HK-2 (cell line): ENCODE measurements at regions not wholly inside any gene's neighbourhood (a gene's known extent, or its start where the extent isn't known, plus 50 kb on each side); places are given as distances from the start of the nearest gene placed in this dataset.

Source experiments
- DNase-seq: peaks from one replicate; pipeline ENCODE4 v3.0.0-alpha.2; 2018; ENCODE audit not compliant: unreplicated experiment

GRCh38 chr10:83252169-83252568 is 887.1 kb upstream of the GHITM start:
- DNase-seq, result no peak

DNA sequence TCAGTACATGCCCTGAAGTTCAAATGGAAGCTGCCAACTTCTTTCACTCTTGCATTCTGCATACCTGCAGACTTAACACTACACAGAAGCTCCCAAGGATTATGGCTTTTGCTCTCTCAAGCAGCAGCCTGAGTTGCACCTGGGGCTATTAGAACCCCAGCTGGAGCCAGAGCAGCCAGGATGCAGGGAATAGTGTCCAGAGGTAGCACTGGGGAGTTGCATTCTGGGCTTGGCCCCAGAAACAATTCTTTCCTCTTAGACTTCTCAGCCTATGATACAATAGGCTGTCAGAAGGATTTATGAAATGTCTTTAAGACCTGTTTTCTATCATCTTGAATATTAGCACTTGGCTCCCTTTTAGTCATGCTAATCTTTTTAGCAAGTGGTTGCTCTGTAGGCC is 886.7 kb upstream of the GHITM start:
- no peak for DNase-seq

DNA sequence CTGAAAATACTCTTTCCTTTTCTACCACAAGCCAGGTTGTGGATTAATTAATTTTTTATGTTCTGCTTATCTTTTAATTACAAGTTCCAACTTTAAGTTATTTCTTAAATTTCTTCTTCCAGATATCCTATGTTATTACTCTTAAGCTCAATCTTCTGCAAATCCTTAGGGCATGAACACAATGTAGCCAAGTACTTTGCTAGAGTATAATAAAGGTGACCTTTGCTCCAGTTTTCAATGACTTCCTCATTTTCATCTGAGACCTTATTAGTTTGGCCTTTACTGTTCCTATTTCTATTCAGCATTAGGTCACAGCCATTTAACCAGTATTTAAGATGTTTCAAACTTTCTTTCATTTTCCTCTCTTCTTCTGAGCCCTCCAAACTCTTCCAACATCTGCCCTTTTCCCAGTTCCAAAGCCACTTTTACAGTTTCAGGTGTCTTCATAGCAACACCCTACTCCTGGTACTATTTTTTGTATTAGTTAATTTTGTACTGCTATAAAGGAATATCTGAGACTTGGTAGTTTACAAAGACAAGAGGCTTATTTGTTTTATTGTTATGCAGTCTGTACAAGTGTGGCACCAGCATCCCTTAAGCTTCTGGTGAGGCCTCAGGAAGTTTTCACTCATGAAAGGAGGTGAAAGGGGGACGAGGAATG is 886.2 kb upstream of the GHITM start:
- DNase-seq, result no peak

- DNase-seq, result no peak
Observed at GRCh38 chr10:83254698-83255097, 884.6 kb upstream of the GHITM start.

DNA sequence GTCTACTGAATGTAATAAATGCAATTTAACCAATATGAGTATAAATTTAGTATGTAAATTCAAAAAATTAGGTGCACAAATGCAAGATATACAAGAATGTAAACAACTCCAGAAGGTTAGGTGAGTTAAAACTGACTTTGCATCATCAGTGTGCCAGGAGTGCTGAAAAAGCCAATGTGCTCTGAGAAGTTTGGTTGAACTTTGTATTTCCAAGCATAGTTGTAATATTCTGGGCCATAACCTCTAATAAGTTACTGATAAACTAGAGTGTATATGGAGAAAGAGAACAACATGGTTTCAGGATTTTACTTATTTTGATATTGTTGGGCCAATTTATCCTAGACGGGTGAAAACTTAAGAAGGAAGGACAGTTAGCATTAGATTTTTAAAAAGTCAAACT is 876.9 kb upstream of the GHITM start:
- no peak for DNase-seq

DNA sequence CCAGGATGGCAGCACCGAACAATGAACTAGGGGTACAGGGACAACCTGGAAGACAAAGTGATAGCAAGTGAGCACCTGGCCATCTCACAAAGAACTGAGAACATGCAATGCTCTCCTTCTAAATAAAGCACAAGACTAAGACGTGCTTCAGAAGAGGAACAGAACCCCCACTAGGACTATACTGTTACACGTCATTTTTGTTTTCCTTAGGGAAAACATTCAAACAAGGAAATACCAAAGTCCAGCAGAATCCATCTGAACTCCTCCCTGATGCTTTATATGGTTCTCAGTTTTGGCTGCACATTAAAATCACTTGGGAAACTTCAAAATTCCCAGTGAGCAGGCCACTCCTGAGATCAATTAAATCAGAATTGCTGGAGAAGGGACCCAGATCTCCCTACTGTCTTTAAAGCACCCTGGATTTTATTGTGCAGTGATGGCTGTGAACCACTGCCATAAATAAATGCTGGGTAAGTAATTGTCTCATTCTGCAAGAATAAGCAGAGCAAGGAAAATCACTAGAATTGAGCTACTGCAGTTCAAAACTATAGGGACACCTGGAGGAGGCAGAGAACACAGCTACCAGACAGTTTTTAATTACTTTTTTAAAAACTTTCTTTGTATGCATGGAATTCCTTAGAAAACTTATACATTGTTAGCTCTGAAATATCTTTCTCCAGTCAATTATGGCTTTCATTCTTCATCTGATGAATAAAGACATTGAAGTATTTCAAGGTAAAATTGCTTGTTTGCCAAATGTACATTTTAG is 866.5 kb upstream of the GHITM start:
- no peak for DNase-seq

GRCh38 chr10:83274088-83274487 is 865.2 kb upstream of the GHITM start:
- no peak for DNase-seq

DNA sequence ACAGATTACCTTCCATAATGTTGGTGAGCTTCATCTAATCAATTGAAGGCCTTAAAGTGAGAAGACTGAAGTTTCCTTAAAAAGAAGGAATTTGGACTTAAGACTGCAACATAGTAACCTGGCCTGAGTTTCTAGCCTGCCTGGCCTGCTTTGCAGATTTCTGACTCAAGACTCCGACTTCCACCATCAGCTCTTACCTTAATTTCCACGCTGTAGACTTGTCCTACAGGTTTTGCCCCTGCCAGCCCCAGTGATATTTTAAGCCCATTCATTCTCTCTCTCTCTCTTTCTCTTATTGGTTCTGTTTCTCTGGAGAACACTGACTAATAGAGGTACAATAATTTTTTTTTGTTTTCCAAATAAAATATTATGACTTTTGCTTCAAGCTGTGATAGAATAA is 862.3 kb upstream of the GHITM start:
- no peak for DNase-seq

GRCh38 chr10:83283151-83283550 is 856.2 kb upstream of the GHITM start:
- no peak for DNase-seq

DNA sequence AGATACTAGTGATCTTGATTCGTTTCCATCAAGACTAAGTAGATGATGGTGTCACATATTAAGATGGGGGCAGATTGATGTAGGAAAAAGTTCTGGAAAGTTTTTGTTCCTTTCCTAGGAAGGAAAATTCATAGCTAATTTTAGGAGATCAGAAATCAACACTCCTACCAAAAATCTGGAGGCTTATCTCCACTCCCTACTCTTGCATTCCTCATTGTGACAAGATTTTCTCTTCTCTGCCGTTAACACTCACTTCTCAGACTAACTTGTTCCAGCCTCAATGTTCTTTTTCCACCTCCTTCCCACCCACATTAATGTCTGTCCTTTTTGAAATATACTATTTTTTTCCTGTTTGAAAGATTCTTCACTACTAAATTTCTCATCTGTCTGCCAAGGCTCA is 851.9 kb upstream of the GHITM start:
- DNase-seq, result no peak

DNA sequence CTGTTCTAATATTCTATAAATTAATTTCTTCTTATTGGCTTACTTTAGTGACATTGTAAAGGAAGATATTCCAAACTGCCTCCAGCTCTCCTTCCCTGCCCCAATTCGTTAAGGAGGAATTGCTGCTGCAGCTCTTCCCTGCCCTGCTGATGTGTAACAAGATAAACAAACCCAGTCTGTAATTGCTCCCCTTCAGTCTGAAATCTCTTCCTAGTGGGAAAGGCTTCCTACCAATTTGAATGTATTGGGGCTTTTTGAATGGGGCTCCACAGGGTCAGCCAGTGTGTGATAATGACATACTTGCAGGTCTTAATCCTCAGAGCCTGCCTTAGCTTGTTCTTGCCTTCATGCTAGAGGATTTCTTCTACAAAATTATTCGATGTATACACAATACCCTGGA is 849.9 kb upstream of the GHITM start:
- no peak for DNase-seq

DNA sequence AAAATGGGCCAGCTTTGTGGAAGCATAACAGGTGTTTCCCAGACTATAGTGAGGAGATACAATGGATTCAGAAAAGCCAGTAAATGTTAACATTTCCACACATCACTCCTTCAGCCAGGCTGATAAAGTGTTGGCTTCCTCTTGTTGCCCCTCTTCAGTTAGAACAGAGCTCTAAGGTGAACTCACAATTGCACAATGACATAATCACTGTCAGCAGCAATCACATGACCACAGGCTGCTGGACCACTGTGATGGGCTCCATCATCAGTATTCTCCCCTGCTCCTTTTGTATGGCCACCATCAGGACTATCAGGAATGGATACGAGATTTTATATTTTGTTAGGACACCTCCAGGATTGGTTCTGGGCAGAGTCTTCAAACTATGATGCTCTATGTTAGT is 849.4 kb upstream of the GHITM start:
- DNase-seq, result no peak

DNA sequence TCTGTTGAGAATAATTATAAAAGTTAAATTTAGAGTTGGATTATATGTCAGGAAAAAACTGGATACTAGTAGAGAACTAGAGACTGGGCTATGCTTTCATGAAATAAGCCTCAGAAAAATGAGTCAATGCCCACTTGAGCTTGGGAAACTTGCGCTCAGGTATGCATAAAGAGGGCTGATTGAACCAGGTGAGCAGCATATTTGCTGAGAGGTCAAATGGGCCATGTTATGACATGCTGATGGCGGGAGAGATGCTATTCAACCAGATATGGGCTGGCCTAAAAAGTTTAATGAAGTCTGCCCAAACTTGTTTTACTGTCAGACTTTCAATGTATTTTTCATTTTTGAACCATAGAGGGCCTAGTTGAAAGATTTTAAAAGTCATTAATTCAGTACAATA is 837.6 kb upstream of the GHITM start:
- DNase-seq, result no peak

DNA sequence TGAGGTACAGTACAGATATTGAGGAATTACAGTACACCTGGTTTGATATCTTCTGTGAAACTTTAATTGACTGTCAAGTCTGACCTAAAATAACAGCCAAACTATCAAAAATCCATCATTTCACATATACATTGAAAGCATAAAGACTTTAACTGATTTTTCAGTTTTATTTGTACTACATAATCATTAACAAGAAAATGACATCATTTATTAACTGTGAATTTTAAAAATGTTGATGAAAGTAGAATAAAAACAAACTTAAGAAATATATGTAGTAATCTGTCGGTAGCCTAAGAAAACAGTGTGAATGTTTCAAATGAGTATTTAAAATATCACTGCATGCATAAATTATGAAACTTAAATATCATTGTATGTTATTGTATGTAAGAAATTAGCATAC is 836.7 kb upstream of the GHITM start:
- no peak for DNase-seq

- no peak for DNase-seq
Observed at GRCh38 chr10:83310688-83311087, 828.6 kb upstream of the GHITM start.

- no peak for DNase-seq
Observed at GRCh38 chr10:83312570-83312969, 826.7 kb upstream of the GHITM start.

DNA sequence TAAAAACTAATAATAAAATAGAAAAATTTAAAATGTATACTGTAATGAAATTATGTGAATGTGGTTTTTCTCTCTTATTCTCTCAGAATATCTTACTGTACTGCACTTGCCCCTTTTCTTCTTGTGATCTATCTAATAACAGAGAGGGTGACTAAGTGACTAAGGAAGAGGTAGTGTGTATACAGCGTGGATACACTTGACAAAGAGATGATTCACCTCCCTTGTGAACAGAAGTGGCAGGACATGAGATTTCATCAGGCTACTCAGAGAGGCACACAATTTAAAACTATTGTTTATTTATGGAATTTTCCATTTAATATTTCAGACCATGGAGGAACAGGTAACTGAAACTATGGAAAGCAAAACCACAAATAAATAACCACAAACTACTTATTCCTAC is 806.6 kb upstream of the GHITM start:
- DNase-seq, result no peak

- no peak for DNase-seq
Observed at GRCh38 chr10:83333566-83333965, 805.7 kb upstream of the GHITM start.

- no peak for DNase-seq
Observed at GRCh38 chr10:83343676-83344075, 795.6 kb upstream of the GHITM start.

DNA sequence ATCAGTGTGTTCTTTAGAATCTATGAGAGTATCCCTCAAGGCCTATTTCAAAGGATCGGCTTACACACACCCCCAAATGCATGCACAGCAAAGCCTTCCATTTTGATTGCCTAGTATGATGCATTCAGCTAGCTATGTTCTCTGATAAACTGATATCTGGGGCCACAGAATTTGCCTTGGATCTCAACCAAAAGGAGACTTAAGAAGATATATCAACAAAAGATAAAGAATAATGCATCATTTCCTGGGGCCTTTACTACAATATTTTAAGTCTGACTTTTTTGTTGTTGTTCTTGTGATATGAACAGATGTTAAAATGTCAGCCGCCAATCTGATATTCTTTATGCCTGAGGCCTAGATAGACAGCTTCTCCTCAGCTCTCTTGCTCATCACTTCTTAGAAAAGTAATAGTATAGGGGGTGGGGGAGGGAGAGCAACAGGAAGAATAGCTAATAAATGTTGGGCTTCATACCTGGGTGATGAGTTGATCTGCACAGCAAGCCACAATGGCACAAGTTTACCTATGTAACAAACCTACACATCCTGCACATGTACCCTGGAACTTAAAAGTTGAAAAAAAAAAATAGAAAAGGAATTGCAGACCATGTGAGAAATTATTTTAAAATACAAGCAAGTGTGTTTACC is 792.9 kb upstream of the GHITM start:
- DNase-seq, result no peak

GRCh38 chr10:83352588-83352987 is 786.7 kb upstream of the GHITM start:
- no peak for DNase-seq

- no peak for DNase-seq
Observed at GRCh38 chr10:83354456-83354855, 784.9 kb upstream of the GHITM start.

- DNase-seq, result no peak
Observed at GRCh38 chr10:83357004-83357403, 782.3 kb upstream of the GHITM start.
